Fibroblast of skin of right biceps (primary cell): ENCODE measurements at regions not wholly inside any gene's neighbourhood (a gene's known extent, or its start where the extent isn't known, plus 50 kb on each side); places are given as distances from the start of the nearest gene placed in this dataset.

Experiments used
- DNase-seq: peaks from one replicate; pipeline ENCODE4 v3.0.0-alpha.2; 2013

- no peak for DNase-seq
These were observed 80.1 kb downstream of the IRF2BPL start for GRCh38 chr14:76948213-76948947.

- DNase-seq: no peak
These were observed 80.7 kb downstream of the IRF2BPL start for GRCh38 chr14:76947838-76948184.

- DNase-seq: peak; percentile 94
These were observed 81.2 kb downstream of the IRF2BPL start for GRCh38 chr14:76947078-76947837.

- no peak for DNase-seq
These were observed 81.8 kb downstream of the IRF2BPL start for GRCh38 chr14:76946753-76947077.

- no peak for DNase-seq
These were observed 85.4 kb downstream of the IRF2BPL start for GRCh38 chr14:76943072-76943471.

GRCh38 chr14:76941946-76942805, 86.3 kb downstream of the IRF2BPL start:
- DNase-seq: no peak

- DNase-seq: no peak
These were observed 87.0 kb downstream of the IRF2BPL start for GRCh38 chr14:76941544-76941943.

- DNase-seq: no peak
These were observed 88.3 kb downstream of the IRF2BPL start for GRCh38 chr14:76940021-76940760.

- no peak for DNase-seq
These were observed 89.3 kb downstream of the IRF2BPL start for GRCh38 chr14:76939015-76939742.

- DNase-seq: peak; percentile 76
These were observed 90.4 kb downstream of the IRF2BPL start for GRCh38 chr14:76938092-76938500.

- DNase-seq: peak; percentile 87
These were observed 91.1 kb downstream of the IRF2BPL start for GRCh38 chr14:76937181-76938091.

- DNase-seq: peak; percentile 46
These were observed 92.0 kb downstream of the IRF2BPL start for GRCh38 chr14:76936483-76936882.

GRCh38 chr14:76933515-76933914, 95.0 kb downstream of the IRF2BPL start:
- no peak for DNase-seq

GRCh38 chr14:76931631-76932402, 96.7 kb downstream of the IRF2BPL start:
- DNase-seq: no peak

- DNase-seq: no peak
These were observed 98.0 kb downstream of the IRF2BPL start for GRCh38 chr14:76930549-76930948.

GRCh38 chr14:76929927-76930326, 98.6 kb downstream of the IRF2BPL start:
- DNase-seq: peak; percentile 60

- no peak for DNase-seq
These were observed 100.4 kb downstream of the IRF2BPL start for GRCh38 chr14:76927971-76928700.

GRCh38 chr14:76926521-76927251, 100.5 kb downstream of the LRRC74A start:
- DNase-seq: peak; percentile 76

GRCh38 chr14:76925097-76925441, 98.9 kb downstream of the LRRC74A start:
- no peak for DNase-seq
